T-helper 2 cell treated with Interferon-gamma antibody and Interleukin-4, amounts not matched to agents 5 μg/mL and 100 μg/mL, for 36 hours (primary cell): ENCODE measurements at regions not wholly inside any gene's neighbourhood (a gene's known extent, or its start where the extent isn't known, plus 50 kb on each side); places are given as distances from the start of the nearest gene placed in this dataset.

Source experiments
- DNase-seq: peaks from one replicate; pipeline ENCODE4 v3.0.0; 2021; ENCODE audit warnings: low spot score
- H3K27ac Mint-ChIP-seq: one replicate; pipeline ENCODE4 v1.8.0; 2021; ENCODE audit warnings: mild to moderate bottlenecking, mixed read lengths
- H3K27me3 Mint-ChIP-seq: one replicate; pipeline ENCODE4 v1.8.0; 2021; ENCODE audit warnings: low read depth, mixed read lengths
- H3K36me3 Mint-ChIP-seq: one replicate; pipeline ENCODE4 v1.8.0; 2021; ENCODE audit warnings: low read depth, mixed read lengths
- H3K4me1 Mint-ChIP-seq: one replicate; pipeline ENCODE4 v1.8.0; 2021; ENCODE audit warnings: low read depth, mixed read lengths
- H3K4me3 Mint-ChIP-seq: one replicate; pipeline ENCODE4 v1.8.0; 2022; ENCODE audit warnings: mild to moderate bottlenecking, moderate library complexity, mixed read lengths
- H3K9me3 Mint-ChIP-seq: one replicate; pipeline ENCODE4 v1.8.0; 2021; ENCODE audit warnings: mixed read lengths

GRCh38 chr13:111394211-111394922 lies 73.9 kb downstream of the TEX29 start:
- no peak for DNase-seq
- Mint-ChIP-seq H3K27ac (no peak overlapping the region), H3K27me3 (no peaks in the 10 kb centered on the region), H3K36me3 (no peaks in the 10 kb centered on the region), H3K4me1 (peaks cover 1% of the 10 kb centered on the region), H3K4me3 (no peak overlapping the region), H3K9me3 (no peaks in the 10 kb centered on the region)

DNA sequence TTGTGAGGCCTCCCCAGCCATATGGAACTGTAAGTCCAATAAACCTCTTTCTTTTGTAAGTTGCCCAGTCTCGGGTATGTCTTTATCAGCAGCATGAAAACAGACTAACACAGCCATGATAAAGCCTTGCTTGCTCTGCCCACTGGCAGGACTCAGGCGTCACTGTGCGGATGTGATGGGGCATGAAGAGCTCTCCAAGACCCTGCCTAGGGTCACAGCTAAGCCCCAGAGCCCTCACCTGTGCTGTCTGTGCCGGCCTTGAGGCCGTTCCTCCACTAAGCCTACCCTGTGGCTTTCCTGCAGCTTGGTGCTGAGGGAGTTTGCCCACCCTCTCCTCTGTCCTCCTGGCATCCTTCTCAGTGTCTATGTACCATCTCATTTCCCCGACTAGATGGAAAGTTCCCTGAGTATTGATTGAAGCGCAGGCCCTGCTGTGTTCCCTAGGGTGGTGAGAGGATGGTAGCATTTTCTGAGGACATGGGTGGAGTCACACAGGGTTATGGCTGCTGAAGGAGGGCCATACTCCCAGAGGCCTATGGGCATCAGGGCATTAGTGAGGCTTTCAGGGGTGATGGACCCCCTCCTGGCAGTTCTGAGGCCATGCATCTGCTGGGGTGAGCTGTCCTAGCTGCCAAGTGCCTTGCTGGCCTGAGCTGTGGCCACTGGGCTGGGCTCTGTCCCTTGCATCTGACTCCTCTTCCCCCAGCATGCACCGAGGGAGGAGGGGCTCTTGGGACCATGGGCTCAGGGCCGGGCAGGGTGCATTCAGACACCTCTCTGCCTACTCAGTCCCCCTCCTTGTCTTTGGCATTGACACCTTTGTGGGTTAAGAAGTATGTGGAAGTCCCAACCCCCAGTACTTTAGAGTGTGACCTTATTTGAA lies 75.3 kb downstream of the TEX29 start:
- DNase-seq: no peak
- Mint-ChIP-seq H3K9me3 (no peaks in the 10 kb centered on the region), H3K27ac (no peak overlapping the region), H3K4me3 (no peak overlapping the region), H3K36me3 (no peaks in the 10 kb centered on the region), H3K4me1 (no peaks in the 10 kb centered on the region), H3K27me3 (no peaks in the 10 kb centered on the region)

DNA sequence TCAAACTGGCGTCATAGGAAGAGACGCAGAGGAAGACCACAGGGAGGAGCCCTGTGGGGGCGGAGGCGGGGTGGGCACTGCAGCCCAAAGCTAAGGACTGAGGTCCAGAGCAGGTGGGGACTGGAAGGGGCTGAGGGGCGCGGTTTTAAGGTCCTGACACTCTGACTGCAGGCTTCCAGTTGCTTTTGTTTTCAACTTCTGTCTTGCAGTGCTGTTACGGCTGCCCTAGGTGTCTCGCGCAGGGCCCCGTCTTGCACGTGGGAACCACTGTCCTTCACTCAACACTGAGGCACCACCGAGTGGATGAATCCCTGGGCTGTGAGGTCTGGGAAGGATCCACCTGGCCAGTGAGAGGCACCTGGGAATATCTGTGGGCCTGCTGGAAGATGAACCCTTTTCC lies 76.0 kb downstream of the TEX29 start:
- Mint-ChIP-seq H3K9me3 (no peaks in the 10 kb centered on the region), H3K36me3 (no peaks in the 10 kb centered on the region), H3K27ac (no peak overlapping the region), H3K27me3 (no peaks in the 10 kb centered on the region), H3K4me1 (no peaks in the 10 kb centered on the region), H3K4me3 (no peak overlapping the region)
- DNase-seq: no peak

- no peak for DNase-seq
- no peak overlapping the region for H3K4me3 Mint-ChIP-seq
- H3K27me3 Mint-ChIP-seq: no peaks in the 10 kb centered on the region
- H3K36me3 Mint-ChIP-seq: no peaks in the 10 kb centered on the region
- no peaks in the 10 kb centered on the region for H3K9me3 Mint-ChIP-seq
- H3K4me1 Mint-ChIP-seq: no peaks in the 10 kb centered on the region
- H3K27ac Mint-ChIP-seq: no peak overlapping the region
Measured at GRCh38 chr13:111397202-111397880, 76.9 kb downstream of the TEX29 start.

DNA sequence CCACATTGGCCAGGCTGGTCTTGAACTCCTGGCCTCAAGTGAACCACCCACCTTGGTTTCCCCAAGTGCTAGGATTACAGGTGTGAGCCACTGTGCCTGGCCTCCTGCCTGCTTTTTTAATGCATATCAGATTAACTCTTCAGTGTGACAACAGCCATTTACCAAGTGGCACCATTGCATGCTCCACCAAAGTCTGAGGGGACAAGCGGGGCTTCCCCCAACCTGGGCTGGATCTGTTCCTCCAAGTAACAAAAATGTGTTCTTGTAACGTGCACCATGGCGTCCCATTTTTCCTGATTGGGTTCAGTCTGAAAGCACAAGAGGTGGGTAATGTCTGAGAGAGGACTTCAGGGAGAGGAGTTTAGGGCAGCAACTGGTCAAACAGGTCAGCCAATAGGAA lies 77.8 kb downstream of the TEX29 start:
- no peaks in the 10 kb centered on the region for H3K36me3 Mint-ChIP-seq
- H3K4me3 Mint-ChIP-seq: no peak overlapping the region
- no peak overlapping the region for H3K27ac Mint-ChIP-seq
- no peaks in the 10 kb centered on the region for H3K4me1 Mint-ChIP-seq
- no peaks in the 10 kb centered on the region for H3K9me3 Mint-ChIP-seq
- no peak for DNase-seq
- H3K27me3 Mint-ChIP-seq: no peaks in the 10 kb centered on the region

GRCh38 chr13:111398715-111399299 lies 78.4 kb downstream of the TEX29 start:
- H3K27ac Mint-ChIP-seq: no peak overlapping the region
- H3K27me3 Mint-ChIP-seq: no peaks in the 10 kb centered on the region
- no peaks in the 10 kb centered on the region for H3K36me3 Mint-ChIP-seq
- DNase-seq: no peak
- H3K9me3 Mint-ChIP-seq: no peaks in the 10 kb centered on the region
- no peak overlapping the region for H3K4me3 Mint-ChIP-seq
- H3K4me1 Mint-ChIP-seq: no peaks in the 10 kb centered on the region

- Mint-ChIP-seq H3K36me3 (no peaks in the 10 kb centered on the region), H3K9me3 (no peaks in the 10 kb centered on the region), H3K27ac (no peak overlapping the region), H3K4me1 (no peaks in the 10 kb centered on the region), H3K4me3 (no peak overlapping the region), H3K27me3 (no peaks in the 10 kb centered on the region)
- no peak for DNase-seq
Measured at GRCh38 chr13:111399334-111399733, 78.9 kb downstream of the TEX29 start.

GRCh38 chr13:111399776-111400538 lies 79.5 kb downstream of the TEX29 start:
- H3K36me3 Mint-ChIP-seq: no peaks in the 10 kb centered on the region
- H3K9me3 Mint-ChIP-seq: no peaks in the 10 kb centered on the region

GRCh38 chr13:111401151-111401550 lies 80.7 kb downstream of the TEX29 start:
- no peaks in the 10 kb centered on the region for H3K36me3 Mint-ChIP-seq
- no peaks in the 10 kb centered on the region for H3K9me3 Mint-ChIP-seq
- H3K27ac Mint-ChIP-seq: no peak overlapping the region
- H3K27me3 Mint-ChIP-seq: no peaks in the 10 kb centered on the region
- DNase-seq: no peak
- no peak overlapping the region for H3K4me3 Mint-ChIP-seq
- no peaks in the 10 kb centered on the region for H3K4me1 Mint-ChIP-seq

More at GRCh38 chr13:111399776-111400538, 79.5 kb downstream of the TEX29 start:
- Mint-ChIP-seq H3K4me3 (no peak overlapping the region), H3K4me1 (no peaks in the 10 kb centered on the region), H3K27me3 (no peaks in the 10 kb centered on the region), H3K27ac (no peak overlapping the region)
- DNase-seq: no peak

- H3K36me3 Mint-ChIP-seq: no peaks in the 10 kb centered on the region
- no peak for DNase-seq
- H3K9me3 Mint-ChIP-seq: no peaks in the 10 kb centered on the region
- H3K27me3 Mint-ChIP-seq: peaks cover under 1% of the 10 kb centered on the region
- no peak overlapping the region for H3K27ac Mint-ChIP-seq
- H3K4me1 Mint-ChIP-seq: no peaks in the 10 kb centered on the region
- no peak overlapping the region for H3K4me3 Mint-ChIP-seq
Measured at GRCh38 chr13:111401755-111402154, 81.3 kb downstream of the TEX29 start.

- Mint-ChIP-seq H3K9me3 (no peaks in the 10 kb centered on the region), H3K27ac (no peak overlapping the region), H3K4me3 (no peak overlapping the region)
Measured at GRCh38 chr13:111402441-111402840, 82.0 kb downstream of the TEX29 start.

DNA sequence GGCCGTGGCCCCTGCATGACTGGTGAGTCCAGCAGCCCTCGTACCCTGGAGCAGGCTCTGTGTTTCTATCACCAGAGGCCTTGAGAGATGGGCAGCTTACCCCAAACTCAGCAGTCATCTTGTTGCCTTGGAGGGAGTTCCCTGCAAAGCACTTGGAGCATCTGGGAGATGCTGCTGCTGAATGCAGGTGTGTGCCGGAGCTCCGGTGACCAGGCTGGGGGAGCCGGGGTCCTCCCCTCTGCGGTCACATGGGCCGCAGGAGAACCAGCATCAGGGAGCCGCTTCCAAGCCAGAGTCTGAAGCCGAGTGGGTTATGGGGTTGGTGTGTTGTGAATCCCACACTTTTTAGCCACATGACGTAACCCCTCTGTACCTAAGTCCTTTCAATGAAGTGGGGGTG lies 82.8 kb downstream of the TEX29 start:
- Mint-ChIP-seq H3K27ac (no peak overlapping the region), H3K9me3 (no peaks in the 10 kb centered on the region), H3K4me1 (no peaks in the 10 kb centered on the region), H3K27me3 (peaks cover 3% of the 10 kb centered on the region), H3K4me3 (no peak overlapping the region), H3K36me3 (no peaks in the 10 kb centered on the region)
- DNase-seq: no peak

More at GRCh38 chr13:111402441-111402840, 82.0 kb downstream of the TEX29 start:
- peaks cover 3% of the 10 kb centered on the region for H3K27me3 Mint-ChIP-seq
- DNase-seq: no peak
- no peaks in the 10 kb centered on the region for H3K4me1 Mint-ChIP-seq
- H3K36me3 Mint-ChIP-seq: no peaks in the 10 kb centered on the region

- H3K27me3 Mint-ChIP-seq: peaks cover 9% of the 10 kb centered on the region
Measured at GRCh38 chr13:111404746-111405145, 84.3 kb downstream of the TEX29 start.

More at GRCh38 chr13:111404746-111405145, 84.3 kb downstream of the TEX29 start:
- no peak for DNase-seq
- no peak overlapping the region for H3K27ac Mint-ChIP-seq
- H3K4me1 Mint-ChIP-seq: no peaks in the 10 kb centered on the region
- no peak overlapping the region for H3K4me3 Mint-ChIP-seq
- H3K9me3 Mint-ChIP-seq: no peaks in the 10 kb centered on the region
- H3K36me3 Mint-ChIP-seq: no peaks in the 10 kb centered on the region
